Liver (tissue), 7 donors: ENCODE measurements at regions not wholly inside any gene's neighbourhood (a gene's known extent, or its start where the extent isn't known, plus 50 kb on each side); places are given as distances from the start of the nearest gene placed in this dataset.

ENCODE experiments used
- DNase-seq: peaks from one replicate; pipeline ENCODE4 v3.0.0-alpha.2; 2017; ENCODE audit warnings: low spot score
- H3K27ac ChIP-seq, 2 donors: one replicate each; pipeline ENCODE4 v1.7.0; 2013; ENCODE audit warnings: inconsistent platforms in 2 of 2, low read length in 2 of 2, control low read depth in 1 of 2, low read depth in 1 of 2, mild to moderate bottlenecking in 1 of 2
- H3K27me3 ChIP-seq, 4 donors: one replicate each; pipeline versions ENCODE4 v1.6.1 to v1.7.0; 2013; ENCODE audit warnings: low read length in 3 of 4, inconsistent platforms in 1 of 4, mild to moderate bottlenecking in 1 of 4, moderate library complexity in 1 of 4; ENCODE audit not compliant: control insufficient read depth in 4 of 4, insufficient read depth in 4 of 4
- H3K36me3 ChIP-seq, 4 donors: one replicate each; pipeline versions ENCODE4 v1.6.1 to v1.7.0; 2013; ENCODE audit warnings: low read length in 3 of 4, mild to moderate bottlenecking in 3 of 4, low read depth in 1 of 4, moderate library complexity in 1 of 4; ENCODE audit not compliant: control insufficient read depth in 4 of 4, insufficient read depth in 3 of 4
- H3K4me1 ChIP-seq, 4 donors: one replicate each; pipeline versions ENCODE4 v1.6.1 to v1.7.0; 2013; ENCODE audit warnings: low read length in 3 of 4, mild to moderate bottlenecking in 3 of 4, moderate library complexity in 1 of 4; ENCODE audit not compliant: control insufficient read depth in 4 of 4, insufficient read depth in 4 of 4
- H3K4me3 ChIP-seq, 3 donors: one replicate each; pipeline versions ENCODE4 v1.6.1 to v1.7.0; 2013; ENCODE audit warnings: low read length in 3 of 3, control low read depth in 1 of 3, low read depth in 1 of 3, mild to moderate bottlenecking in 1 of 3
- H3K9ac ChIP-seq, 2 donors: one replicate each; pipeline ENCODE4 v1.7.0; 2013; ENCODE audit warnings: low read length in 2 of 2, mild to moderate bottlenecking in 2 of 2, moderate library complexity in 2 of 2, control low read depth in 1 of 2, low read depth in 1 of 2
- H3K9me3 ChIP-seq, 4 donors: one replicate each; pipeline versions ENCODE4 v1.6.1 to v1.7.0; 2013; ENCODE audit warnings: low read length in 3 of 4; ENCODE audit not compliant: control insufficient read depth in 4 of 4
- ATF3 ChIP-seq: IDR thresholded peaks from 2 replicates; pipeline ENCODE4 v1.6.1; 2016; ENCODE audit warnings: antibody characterized with exemption
- EGR1 ChIP-seq, 2 donors: IDR thresholded peaks; 2 replicates each; pipeline ENCODE4 v1.6.1; 2016 to 2018; ENCODE audit warnings: antibody characterized with exemption in 2 of 2, low read depth in 2 of 2
- FOXA2 ChIP-seq: IDR thresholded peaks from 2 replicates; pipeline ENCODE4 v1.6.1; 2016; ENCODE audit warnings: antibody characterized with exemption
- GABPA ChIP-seq, 2 donors: IDR thresholded peaks in 1 of 2; conservative IDR thresholded peaks in 1 of 2; 2 replicates each; pipeline ENCODE4 v1.6.1; 2016; ENCODE audit warnings: antibody characterized with exemption in 2 of 2, mild to moderate bottlenecking in 1 of 2, moderate library complexity in 1 of 2
- HNF4G ChIP-seq: IDR thresholded peaks from 2 replicates; pipeline ENCODE4 v1.6.1; 2016; ENCODE audit warnings: antibody characterized with exemption
- JUND ChIP-seq, 2 donors: IDR thresholded peaks; 2 replicates each; pipeline ENCODE4 v1.6.1; 2016; ENCODE audit warnings: antibody characterized with exemption in 2 of 2
- MAX ChIP-seq: IDR thresholded peaks from 2 replicates; pipeline ENCODE4 v1.6.1; 2016; ENCODE audit warnings: antibody characterized with exemption
- NR2F2 ChIP-seq: IDR thresholded peaks from 2 replicates; pipeline ENCODE4 v1.6.1; 2016; ENCODE audit warnings: antibody characterized with exemption
- RAD21 ChIP-seq, 2 donors: IDR thresholded peaks; 2 replicates each; pipeline ENCODE4 v1.6.1; 2016; ENCODE audit warnings: antibody characterized with exemption in 2 of 2, mild to moderate bottlenecking in 2 of 2
- REST ChIP-seq: IDR thresholded peaks from 2 replicates; pipeline ENCODE4 v1.6.1; 2016; ENCODE audit warnings: antibody characterized with exemption, mild to moderate bottlenecking
- RXRA ChIP-seq, 2 donors: IDR thresholded peaks; 2 replicates each; pipeline ENCODE4 v1.6.1; 2017 to 2018; ENCODE audit warnings: antibody characterized with exemption in 2 of 2, mild to moderate bottlenecking in 1 of 2
- SP1 ChIP-seq: IDR thresholded peaks from 2 replicates; pipeline ENCODE4 v1.6.1; 2018; ENCODE audit warnings: antibody characterized with exemption, mild to moderate bottlenecking
- TAF1 ChIP-seq: conservative IDR thresholded peaks from 2 replicates; pipeline ENCODE4 v1.6.1; 2016; ENCODE audit warnings: antibody characterized with exemption, mild to moderate bottlenecking
- YY1 ChIP-seq: IDR thresholded peaks from 2 replicates; pipeline ENCODE4 v1.6.1; 2016; ENCODE audit warnings: antibody characterized with exemption, mild to moderate bottlenecking
- ZBTB33 ChIP-seq: IDR thresholded peaks from 2 replicates; pipeline ENCODE4 v1.6.1; 2016; ENCODE audit warnings: antibody characterized with exemption
- WGBS: extraction: QIAGEN DNeasy Blood & Tissue Kit; methylation state at CpG from one replicate; pipeline ENCODE4 v1.1.7; 2013; 5-methylcytosine and 5-hydroxymethylcytosine counted together
- donor health status: healthy.
- donor health status: healthy.
- donor health status: healthy.
- donor health status: healthy.

GRCh38 chr2:219759801-219760200 is 132.4 kb downstream of the SLC4A3 start:
- H3K27ac ChIP-seq = no peak overlapping the region
- TF ChIP-seq RAD21 (IDR thresholded peaks at IDR 0.05) (no peak), GABPA (IDR thresholded peaks at IDR 0.05 in 1 of 2, conservative IDR thresholded peaks at IDR 0.05 in 1 of 2) (no peak), ATF3 (no peak), YY1 (no peak), FOXA2 (no peak), EGR1 (IDR thresholded peaks at IDR 0.05; ENCODE audit: low read depth in 2 of 2) (no peak), REST (no peak), MAX (no peak), RXRA (IDR thresholded peaks at IDR 0.05) (no peak), HNF4G (no peak)
- no peak overlapping the region for H3K9ac ChIP-seq
- no peaks in the 10 kb centered on the region for H3K4me1 ChIP-seq
- 65% methylated on average over 3 of the region's 3 CpGs for WGBS
- H3K9me3 ChIP-seq = peaks cover 0 to 4% (median 0%) of the 10 kb centered on the region in 4 donors
- no peak overlapping the region for H3K4me3 ChIP-seq
- no peaks in the 10 kb centered on the region for H3K27me3 ChIP-seq
- H3K36me3 ChIP-seq = no peaks in the 10 kb centered on the region
- DNase-seq = no peak

- TF ChIP-seq YY1 (no peak), TAF1 (no peak), FOXA2 (no peak), JUND (IDR thresholded peaks at IDR 0.05) (no peak), ZBTB33 (no peak), SP1 (no peak), RAD21 (IDR thresholded peaks at IDR 0.05) (no peak), NR2F2 (no peak), RXRA (IDR thresholded peaks at IDR 0.05) (no peak)
- 64% methylated on average over 5 of the region's 5 CpGs for WGBS
Observed at GRCh38 chr2:219765231-219765911, 137.9 kb downstream of the SLC4A3 start.

More at GRCh38 chr2:219765231-219765911, 137.9 kb downstream of the SLC4A3 start:
- peaks cover 0 to 4% (median 0%) of the 10 kb centered on the region in 4 donors for H3K9me3 ChIP-seq
- no peak overlapping the region for H3K4me3 ChIP-seq
- no peak for DNase-seq
- H3K4me1 ChIP-seq = no peaks in the 10 kb centered on the region
- no peak overlapping the region for H3K27ac ChIP-seq
- no peaks in the 10 kb centered on the region for H3K36me3 ChIP-seq
- no peaks in the 10 kb centered on the region for H3K27me3 ChIP-seq
- no peak overlapping the region for H3K9ac ChIP-seq
